Skeletal muscle satellite cell (primary cell): ENCODE measurements at regions not wholly inside any gene's neighbourhood (a gene's known extent, or its start where the extent isn't known, plus 50 kb on each side); places are given as distances from the start of the nearest gene placed in this dataset.
"Not testable (repeated sequence)": the region's sequence is repeated elsewhere in the genome, so short reads cannot be mapped to it uniquely, and the experiment has no call there.

Experiments
- H3K27me3 ChIP-seq: 2 replicates; pipeline ENCODE4 v1.7.0; 2013; ENCODE audit warnings: low read length; ENCODE audit not compliant: control insufficient read depth, insufficient read depth
- H3K36me3 ChIP-seq: 2 replicates; pipeline ENCODE4 v1.7.0; 2013; ENCODE audit warnings: mild to moderate bottlenecking, control low read depth, low read length; ENCODE audit not compliant: insufficient read depth
- H3K4me1 ChIP-seq: 2 replicates; pipeline ENCODE4 v1.7.0; 2013; ENCODE audit warnings: low read length; ENCODE audit not compliant: control insufficient read depth, insufficient read depth
- H3K4me2 ChIP-seq: 2 replicates; pipeline ENCODE4 v1.7.0; 2013; ENCODE audit warnings: mild to moderate bottlenecking, low read length
- H3K4me3 ChIP-seq: 2 replicates; pipeline ENCODE4 v1.7.0; 2013; ENCODE audit warnings: low read length
- H3K9ac ChIP-seq: 2 replicates; pipeline ENCODE4 v1.7.0; 2013; ENCODE audit warnings: mild to moderate bottlenecking, low read depth, low read length, moderate library complexity
- H3K9me3 ChIP-seq: replicated peaks from 2 replicates; pipeline ENCODE4 v1.7.0; 2013; ENCODE audit warnings: mild to moderate bottlenecking, control low read depth, low read length

GRCh38 chr2:61643153-61643552 is 105.0 kb upstream of the XPO1 start:
- not testable (repeated sequence) for H3K4me1 ChIP-seq, H3K4me3 ChIP-seq, H3K9me3 ChIP-seq, H3K4me2 ChIP-seq, H3K27me3 ChIP-seq, H3K9ac ChIP-seq, H3K36me3 ChIP-seq

- Histone ChIP-seq H3K4me1 (peaks cover 7% of the 10 kb centered on the region), H3K4me3 (no peak overlapping the region), H3K4me2 (no peak overlapping the region), H3K36me3 (no peaks in the 10 kb centered on the region), H3K27me3 (no peaks in the 10 kb centered on the region), H3K9me3 (no peaks in the 10 kb centered on the region), H3K9ac (no peak overlapping the region)
Measured at GRCh38 chr2:61640406-61640805, 102.2 kb upstream of the XPO1 start.

GRCh38 chr2:61639721-61640120 is 101.6 kb upstream of the XPO1 start:
- Histone ChIP-seq H3K4me3 (no peak overlapping the region), H3K9me3 (no peaks in the 10 kb centered on the region), H3K4me2 (no peak overlapping the region), H3K36me3 (no peaks in the 10 kb centered on the region), H3K4me1 (peaks cover 8% of the 10 kb centered on the region), H3K27me3 (no peaks in the 10 kb centered on the region), H3K9ac (no peak overlapping the region)

- Histone ChIP-seq H3K36me3 (no peaks in the 10 kb centered on the region), H3K9ac (no peak overlapping the region), H3K27me3 (no peaks in the 10 kb centered on the region), H3K4me1 (peaks cover 8% of the 10 kb centered on the region), H3K9me3 (no peaks in the 10 kb centered on the region), H3K4me2 (no peak overlapping the region), H3K4me3 (no peak overlapping the region)
Measured at GRCh38 chr2:61636686-61637085, 98.5 kb upstream of the XPO1 start.

GRCh38 chr2:61634512-61634911 is 96.4 kb upstream of the XPO1 start:
- Histone ChIP-seq H3K4me2 (no peak overlapping the region), H3K27me3 (no peaks in the 10 kb centered on the region), H3K4me1 (peaks cover 8% of the 10 kb centered on the region), H3K36me3 (no peaks in the 10 kb centered on the region), H3K4me3 (no peak overlapping the region), H3K9ac (no peak overlapping the region), H3K9me3 (no peaks in the 10 kb centered on the region)

- Histone ChIP-seq H3K9ac (no peak overlapping the region), H3K27me3 (no peaks in the 10 kb centered on the region), H3K4me1 (peaks cover 8% of the 10 kb centered on the region), H3K4me3 (no peak overlapping the region), H3K9me3 (no peaks in the 10 kb centered on the region), H3K4me2 (no peak overlapping the region), H3K36me3 (no peaks in the 10 kb centered on the region)
Measured at GRCh38 chr2:61633250-61633649, 95.1 kb upstream of the XPO1 start.

GRCh38 chr2:61632276-61633169 is 94.4 kb upstream of the XPO1 start:
- Histone ChIP-seq H3K4me1 (peaks cover 8% of the 10 kb centered on the region), H3K9ac (no peak overlapping the region), H3K27me3 (no peaks in the 10 kb centered on the region), H3K4me3 (no peak overlapping the region), H3K36me3 (no peaks in the 10 kb centered on the region), H3K9me3 (no peaks in the 10 kb centered on the region), H3K4me2 (peak overlapping the region; percentile 0)

- Histone ChIP-seq H3K4me3 (no peak overlapping the region), H3K4me1 (peaks cover 8% of the 10 kb centered on the region), H3K9ac (no peak overlapping the region), H3K36me3 (no peaks in the 10 kb centered on the region), H3K9me3 (no peaks in the 10 kb centered on the region), H3K4me2 (no peak overlapping the region), H3K27me3 (no peaks in the 10 kb centered on the region)
Measured at GRCh38 chr2:61631321-61631720, 93.2 kb upstream of the XPO1 start.

- H3K36me3 ChIP-seq: no peaks in the 10 kb centered on the region
- H3K4me3 ChIP-seq: no peak overlapping the region
- H3K4me2 ChIP-seq: no peak overlapping the region
- no peaks in the 10 kb centered on the region for H3K4me1 ChIP-seq
- H3K9ac ChIP-seq: no peak overlapping the region
- no peaks in the 10 kb centered on the region for H3K27me3 ChIP-seq
- no peaks in the 10 kb centered on the region for H3K9me3 ChIP-seq
Measured at GRCh38 chr2:61626827-61627226, 88.7 kb upstream of the XPO1 start.

- Histone ChIP-seq H3K4me3 (no peak overlapping the region), H3K9ac (no peak overlapping the region), H3K4me2 (no peak overlapping the region), H3K9me3 (no peaks in the 10 kb centered on the region), H3K36me3 (no peaks in the 10 kb centered on the region), H3K4me1 (peaks cover 9% of the 10 kb centered on the region), H3K27me3 (no peaks in the 10 kb centered on the region)
Measured at GRCh38 chr2:61623747-61624146, 85.6 kb upstream of the XPO1 start.

GRCh38 chr2:61620244-61621159 is 82.3 kb upstream of the XPO1 start:
- Histone ChIP-seq H3K4me1 (peaks cover 9% of the 10 kb centered on the region), H3K36me3 (no peaks in the 10 kb centered on the region), H3K4me2 (no peak overlapping the region), H3K27me3 (no peaks in the 10 kb centered on the region), H3K9ac (no peak overlapping the region), H3K9me3 (no peaks in the 10 kb centered on the region), H3K4me3 (no peak overlapping the region)
